IMR-90 (cell line): ENCODE measurements at regions not wholly inside any gene's neighbourhood (a gene's known extent, or its start where the extent isn't known, plus 50 kb on each side); places are given as distances from the start of the nearest gene placed in this dataset.

Source experiments
- ATAC-seq: fragments of 200-7000 bp; cut with Tn5 transposase; 2 replicates; pipeline ENCODE4 v1.9.1; 2020; ENCODE audit warnings: low read depth, mild to moderate bottlenecking, moderate library complexity
- BruUV-seq: library from RNA; stranded (reverse); fragments of 400-500 nt; replicated peaks from 2 replicates; lab custom pipeline; 2021; lab: Mats Ljungman, UMichigan
- CTCF ChIA-PET: fragments of 300-600 bp; formaldehyde crosslinking; extraction: SDS; loops from one replicate; lab custom pipeline; 2021; ENCODE audit warnings: antibody characterized with exemption; lab: Yijun Ruan, JAX
- POLR2A ChIA-PET: fragments of 300-600 bp; sonication (Branson Sonifier 250); formaldehyde crosslinking; loops from one replicate; lab custom pipeline; 2022; ENCODE audit warnings: antibody characterized with exemption; ENCODE audit not compliant: unreplicated experiment; lab: Charles Lee
- DNase-seq: peaks from one replicate; pipeline ENCODE4 v3.0.0; 2013
- H2AFZ ChIP-seq: replicated peaks from 2 replicates; pipeline ENCODE3; 2013; ENCODE audit warnings: low read length, mild to moderate bottlenecking; ENCODE audit not compliant: poor library complexity
- H2AK5ac ChIP-seq: 2 replicates; pipeline ENCODE4 v1.6.1; 2013; ENCODE audit warnings: low read depth, low read length, inconsistent platforms
- H2AK9ac ChIP-seq: replicated peaks from 2 replicates; pipeline ENCODE3; 2013; ENCODE audit warnings: mild to moderate bottlenecking, low read depth, low read length, moderate library complexity; ENCODE audit not compliant: poor library complexity
- H2BK120ac ChIP-seq: 2 replicates; pipeline ENCODE4 v1.6.1; 2013; ENCODE audit warnings: low read depth, low read length, inconsistent platforms
- H2BK15ac ChIP-seq: 3 replicates; pipeline ENCODE4 v1.6.1; 2013; ENCODE audit warnings: low read depth, low read length, inconsistent platforms
- H2BK20ac ChIP-seq: 2 replicates; pipeline ENCODE4 v1.6.1; 2013; ENCODE audit warnings: low read depth, mild to moderate bottlenecking, inconsistent platforms, low read length, moderate library complexity
- H2BK5ac ChIP-seq: 2 replicates; pipeline ENCODE4 v1.6.1; 2013; ENCODE audit warnings: mild to moderate bottlenecking, low read depth, low read length, inconsistent platforms; ENCODE audit not compliant: poor library complexity, severe bottlenecking
- H3K14ac ChIP-seq: replicated peaks from 2 replicates; pipeline ENCODE4 v1.6.1; 2013; ENCODE audit warnings: low read depth, low read length, inconsistent platforms
- H3K18ac ChIP-seq: 2 replicates; pipeline ENCODE4 v1.6.1; 2013; ENCODE audit warnings: low read depth, low read length, control low read depth
- H3K23ac ChIP-seq: 2 replicates; pipeline ENCODE4 v1.6.1; 2013; ENCODE audit warnings: low read depth, low read length, inconsistent platforms
- H3K27ac ChIP-seq: 2 replicates; pipeline ENCODE4 v1.5.1; 2013; ENCODE audit warnings: mild to moderate bottlenecking, control low read depth, low read length; ENCODE audit not compliant: insufficient read depth
- H3K27me3 ChIP-seq: 2 replicates; pipeline ENCODE4 v1.6.1; 2013; ENCODE audit warnings: low read length; ENCODE audit not compliant: control insufficient read depth, insufficient read depth
- H3K36me3 ChIP-seq: 2 replicates; pipeline ENCODE4 v1.6.1; 2013; ENCODE audit warnings: low read length, mixed read lengths; ENCODE audit not compliant: control insufficient read depth, insufficient read depth
- H3K4ac ChIP-seq: 2 replicates; pipeline ENCODE4 v1.6.1; 2013; ENCODE audit warnings: low read depth, low read length, inconsistent platforms
- H3K4me1 ChIP-seq: 2 replicates; pipeline ENCODE4 v1.6.1; 2013; ENCODE audit warnings: low read length, mixed read lengths; ENCODE audit not compliant: control insufficient read depth, insufficient read depth
- H3K4me2 ChIP-seq: 2 replicates; pipeline ENCODE4 v1.6.1; 2013; ENCODE audit warnings: low read depth, mild to moderate bottlenecking, control low read depth, low read length, moderate library complexity
- H3K4me3 ChIP-seq: 2 replicates; pipeline ENCODE4 v1.5.1; 2013; ENCODE audit warnings: low read depth, mild to moderate bottlenecking, control low read depth, low read length, moderate library complexity; ENCODE audit not compliant: insufficient read depth
- H3K56ac ChIP-seq: 2 replicates; pipeline ENCODE4 v1.6.1; 2013; ENCODE audit warnings: low read length, inconsistent platforms; ENCODE audit not compliant: insufficient read depth; ENCODE audit errors: extremely low read depth
- H3K79me1 ChIP-seq, 2 experiments: 2 replicates each; pipeline ENCODE4 v1.6.1; 2013; ENCODE audit warnings: low read length in 2 of 2, inconsistent platforms in 1 of 2, low read depth in 1 of 2
- H3K9ac ChIP-seq: 2 replicates; pipeline ENCODE4 v1.6.1; 2013; ENCODE audit warnings: low read depth, low read length, control low read depth
- H3K9me1 ChIP-seq: 2 replicates; pipeline ENCODE4 v1.6.1; 2013; ENCODE audit warnings: low read length, inconsistent platforms; ENCODE audit not compliant: insufficient read depth
- H3K9me3 ChIP-seq: 2 replicates; pipeline ENCODE4 v1.6.1; 2013; ENCODE audit warnings: low read length; ENCODE audit not compliant: control insufficient read depth, insufficient read depth
- H4K20me1 ChIP-seq: 2 replicates; pipeline ENCODE4 v1.6.1; 2013; ENCODE audit warnings: low read length, inconsistent platforms; ENCODE audit not compliant: insufficient read depth
- H4K5ac ChIP-seq: 2 replicates; pipeline ENCODE4 v1.6.1; 2013; ENCODE audit warnings: mild to moderate bottlenecking, low read depth, low read length, control low read depth
- H4K8ac ChIP-seq, 2 experiments: 2 replicates each; pipeline ENCODE4 v1.6.1; 2013; ENCODE audit warnings: low read depth in 2 of 2, low read length in 2 of 2, control low read depth in 1 of 2, inconsistent platforms in 1 of 2
- H4K91ac ChIP-seq: 2 replicates; pipeline ENCODE4 v1.6.1; 2013; ENCODE audit warnings: low read depth, low read length, inconsistent platforms; ENCODE audit not compliant: insufficient read depth
- CHD1 ChIP-seq: IDR thresholded peaks from 2 replicates; pipeline ENCODE4 v1.6.1; 2012; ENCODE audit warnings: low read depth, low read length, improper control_type of control experiment
- WGBS, 2 experiments: methylation state at CpG; one replicate each; pipeline versions ENCODE4 v1.1.5 to v1.1.7; 2013; ENCODE audit warnings: missing lambda C conversion rate in 2 of 2; ENCODE audit not compliant: insufficient read length in 1 of 2; ENCODE audit errors: extremely low coverage in 2 of 2; 5-methylcytosine and 5-hydroxymethylcytosine counted together
- dilution Hi-C: fragments of 300-500 bp; cut with HindIII; formaldehyde crosslinking; loops from one replicate; pipeline ENCODE4 v1.14.3; 2018; ENCODE audit warnings: low sequenced_read_pairs; ENCODE audit not compliant: unreplicated experiment
- in situ Hi-C: fragments of 300-500 bp; cut with MboI; formaldehyde crosslinking; loops from 3 replicates; pipeline ENCODE4 v1.14.3; 2019; ENCODE audit warnings: low sequenced_read_pairs, inconsistent platforms, mixed read lengths
- intact Hi-C: fragments of 100-400 bp; cut with micrococcal nuclease; formaldehyde crosslinking; loops from 2 replicates; pipeline ENCODE4 v1.10.0; 2022

GRCh38 chr7:25388681-25389080 is 160.4 kb upstream of the NPVF start:
- Histone ChIP-seq H3K27ac (no peak overlapping the region), H2BK15ac (no peak overlapping the region), H2AFZ (no peak overlapping the region), H3K4me2 (no peak overlapping the region), H3K56ac (no peak overlapping the region), H3K79me1 (no peaks in the 10 kb centered on the region), H3K9ac (no peak overlapping the region), H3K23ac (no peak overlapping the region), H2AK9ac (no peak overlapping the region), H3K4me3 (no peak overlapping the region), H3K9me1 (no peaks in the 10 kb centered on the region), H2AK5ac (no peak overlapping the region), H4K91ac (no peak overlapping the region), H3K4ac (no peak overlapping the region), H3K14ac (no peak overlapping the region), H2BK20ac (no peak overlapping the region), H4K20me1 (no peaks in the 10 kb centered on the region), H3K27me3 (peaks cover 6% of the 10 kb centered on the region), H3K9me3 (no peaks in the 10 kb centered on the region), H2BK5ac (no peak overlapping the region), H4K5ac (no peak overlapping the region), H3K4me1 (no peaks in the 10 kb centered on the region), H3K36me3 (no peaks in the 10 kb centered on the region), H4K8ac (no peak overlapping the region), H3K18ac (no peak overlapping the region), H2BK120ac (no peak overlapping the region)
- intact Hi-C loops (loop anchor here (1.0 kb wide), 1 partner anchor 129 kb away; no protein-coding TSS in a partner anchor), dilution Hi-C loops (no loop called here), in situ Hi-C loops (loop anchor here (5.0 kb wide), 1 partner anchor 131 kb away; no protein-coding TSS in a partner anchor)
- DNase-seq (no peak), ATAC-seq (no peak)
- ChIA-PET POLR2A (no interaction called here), CTCF (interaction anchor here (0.7 to 1.4 kb wide), 2 partner anchors 129 to 131 kb away, joined by 3 to 7 read pairs; no protein-coding TSS in a partner anchor)
- TF ChIP-seq CHD1: no peak
- no CpG with 5 or more reads among the region's 2 CpGs for WGBS, 2 experiments
- BruUV-seq: no TSS peak
